ENCODE measurements at regions not wholly inside any gene's neighbourhood (a gene's known extent, or its start where the extent isn't known, plus 50 kb on each side); places are given as distances from the start of the nearest gene placed in this dataset.
"Not testable (repeated sequence)": the region's sequence is repeated elsewhere in the genome, so short reads cannot be mapped to it uniquely, and the experiment has no call there.

- TF ChIP-seq CTCF (IDR thresholded peaks at IDR 0.05; ENCODE audit: insufficient read depth, low read depth, low read length, missing control alignments) = no peak
- H3K4me3 ChIP-seq (ENCODE audit: low read length) = no peak overlapping the region
- DNase-seq (ENCODE audit: low read depth) = no peak
Observed at GRCh38 chr4:189204616-189205015, 736.1 kb upstream of the FRG1 start.

GRCh38 chr4:189206953-189207352, 733.7 kb upstream of the FRG1 start:
- no peak for DNase-seq (ENCODE audit: low read depth)
- H3K4me3 ChIP-seq (ENCODE audit: low read length) = no peak overlapping the region
- TF ChIP-seq CTCF (IDR thresholded peaks at IDR 0.05; ENCODE audit: insufficient read depth, low read depth, low read length, missing control alignments) = no peak

- DNase-seq (ENCODE audit: low read depth) = no peak
- H3K4me3 ChIP-seq (ENCODE audit: low read length) = no peak overlapping the region
- TF ChIP-seq CTCF (IDR thresholded peaks at IDR 0.05; ENCODE audit: insufficient read depth, low read depth, low read length, missing control alignments) = no peak
Observed at GRCh38 chr4:189207872-189208271, 732.8 kb upstream of the FRG1 start.

GRCh38 chr4:189215574-189215973, 725.1 kb upstream of the FRG1 start:
- no peak for DNase-seq (ENCODE audit: low read depth)
- no peak overlapping the region for H3K4me3 ChIP-seq (ENCODE audit: low read length)
- TF ChIP-seq CTCF (IDR thresholded peaks at IDR 0.05; ENCODE audit: insufficient read depth, low read depth, low read length, missing control alignments) = no peak

GRCh38 chr4:189221691-189222090, 719.0 kb upstream of the FRG1 start:
- DNase-seq (ENCODE audit: low read depth) = no peak
- no peak overlapping the region for H3K4me3 ChIP-seq (ENCODE audit: low read length)
- TF ChIP-seq CTCF (IDR thresholded peaks at IDR 0.05; ENCODE audit: insufficient read depth, low read depth, low read length, missing control alignments) = no peak

GRCh38 chr4:189228726-189229125, 711.9 kb upstream of the FRG1 start:
- no peak for TF ChIP-seq CTCF (IDR thresholded peaks at IDR 0.05; ENCODE audit: insufficient read depth, low read depth, low read length, missing control alignments)
- H3K4me3 ChIP-seq (ENCODE audit: low read length) = no peak overlapping the region
- DNase-seq (ENCODE audit: low read depth) = no peak

GRCh38 chr4:189232274-189232673, 708.4 kb upstream of the FRG1 start:
- DNase-seq (ENCODE audit: low read depth) = peak; percentile 79
- no peak overlapping the region for H3K4me3 ChIP-seq (ENCODE audit: low read length)
- no peak for TF ChIP-seq CTCF (IDR thresholded peaks at IDR 0.05; ENCODE audit: insufficient read depth, low read depth, low read length, missing control alignments)

- not testable (repeated sequence) for H3K4me3 ChIP-seq (ENCODE audit: low read length); DNase-seq (ENCODE audit: low read depth)
Observed at GRCh38 chr4:189233754-189234153, 706.9 kb upstream of the FRG1 start.

- DNase-seq (ENCODE audit: low read depth); H3K4me3 ChIP-seq (ENCODE audit: low read length): not testable (repeated sequence)
Observed at GRCh38 chr4:189234948-189235347, 705.7 kb upstream of the FRG1 start.
